HCT116 (cell line): ENCODE measurements at regions not wholly inside any gene's neighbourhood (a gene's known extent, or its start where the extent isn't known, plus 50 kb on each side); places are given as distances from the start of the nearest gene placed in this dataset.

Experiments used
- ATAC-seq: fragments of 200-7000 bp; cut with Tn5 transposase; 2 replicates; pipeline ENCODE4 v1.9.1; 2020; ENCODE audit warnings: mild to moderate bottlenecking, moderate library complexity
- BruUV-seq: library from RNA; stranded (reverse); fragments of 400-500 nt; replicated peaks from 2 replicates; lab custom pipeline; 2021; lab: Mats Ljungman, UMichigan
- CTCF ChIA-PET: fragments of 300-600 bp; sonication (Branson Sonifier 250); formaldehyde crosslinking; loops from one replicate; lab custom pipeline; 2021; ENCODE audit warnings: antibody characterized with exemption; lab: Charles Lee
- POLR2A ChIA-PET: fragments of 300-600, 350-600 bp; sonication (Branson Sonifier 250); formaldehyde crosslinking; loops from one replicate; lab custom pipeline; 2021; ENCODE audit warnings: antibody characterized with exemption; lab: Charles Lee
- RAD21 ChIA-PET, 2 experiments: fragments of 300-600 bp; sonication (Branson Sonifier 250); formaldehyde crosslinking; loops; one replicate each; lab custom pipeline; 2023; ENCODE audit warnings: low total read pairs in 2 of 2; ENCODE audit not compliant: uncharacterized antibody in 2 of 2, unreplicated experiment in 2 of 2, low non-redundant PET in 1 of 2; lab: Charles Lee
- DNase-seq: peaks from one replicate; pipeline ENCODE4 v3.0.0-alpha.2; 2010; ENCODE audit warnings: low read depth, low spot score
- H2AFZ ChIP-seq: fragments of 200-600 bp; shearing (Covaris generic), sonication (generic); 2 replicates; pipeline ENCODE4 v1.6.1; 2017; ENCODE audit warnings: low read depth, mixed run types, mixed read lengths, antibody characterized with exemption, low read length; ENCODE audit not compliant: poor library complexity, severe bottlenecking
- H3K27ac ChIP-seq: 2 replicates; pipeline ENCODE4 v1.5.1; 2012; ENCODE audit warnings: low read depth, low read length
- H3K27me3 ChIP-seq: fragments of 200-600 bp; sonication (generic); 2 replicates; pipeline ENCODE4 v1.6.1; 2016; ENCODE audit warnings: mixed run types, low read length, mixed read lengths; ENCODE audit not compliant: insufficient read depth
- H3K36me3 ChIP-seq, 2 experiments: fragments of 200-500 bp in 1 of 2; fragments of 200-600 bp in 1 of 2; sonication (Bioruptor generic) in 1 of 2; sonication (generic) in 1 of 2; 2 replicates each; pipeline versions ENCODE4 v1.5.1 to v1.6.1; 2014 to 2016; ENCODE audit warnings: low read length in 2 of 2, inconsistent platforms in 1 of 2, mixed read lengths in 1 of 2, mixed run types in 1 of 2; ENCODE audit not compliant: insufficient read depth in 2 of 2, control insufficient read depth in 1 of 2
- H3K4me1 ChIP-seq, 2 experiments: fragments of 200-600 bp in 1 of 2; sonication (generic) in 1 of 2; 2 replicates each; pipeline versions ENCODE4 v1.5.1 to v1.6.1; 2012 to 2017; ENCODE audit warnings: low read length in 2 of 2, inconsistent platforms in 1 of 2, mild to moderate bottlenecking in 1 of 2, mixed read lengths in 1 of 2, mixed run types in 1 of 2, moderate library complexity in 1 of 2; ENCODE audit not compliant: insufficient read depth in 2 of 2, control insufficient read depth in 1 of 2
- H3K4me2 ChIP-seq: fragments of 200-600 bp; sonication (generic); 2 replicates; pipeline ENCODE4 v1.6.1; 2017; ENCODE audit warnings: mixed run types, low read length, mixed read lengths
- H3K4me3 ChIP-seq, 2 experiments: fragments of 200-600 bp in 1 of 2; sonication (generic) in 1 of 2; replicated peaks in 1 of 2; 2 replicates each; pipeline ENCODE4 v1.5.1; 2011 to 2016; ENCODE audit warnings: low read length in 2 of 2, control low read depth in 1 of 2, low read depth in 1 of 2, mild to moderate bottlenecking in 1 of 2, mixed read lengths in 1 of 2, mixed run types in 1 of 2
- H3K79me2 ChIP-seq: fragments of 200-600 bp; sonication (generic); 2 replicates; pipeline ENCODE4 v1.6.1; 2017; ENCODE audit warnings: mild to moderate bottlenecking, mixed run types, low read length, moderate library complexity, mixed read lengths; ENCODE audit not compliant: insufficient read depth
- H3K9ac ChIP-seq: fragments of 200-600 bp; sonication (generic); 2 replicates; pipeline ENCODE4 v1.6.1; 2016; ENCODE audit warnings: low read length, mixed read lengths
- H3K9me2 ChIP-seq: fragments of 200-600 bp; sonication (generic), shearing (Covaris generic); 2 replicates; pipeline ENCODE4 v1.6.1; 2017; ENCODE audit warnings: mixed run types, mild to moderate bottlenecking, moderate library complexity; ENCODE audit not compliant: insufficient read depth
- H3K9me3 ChIP-seq, 2 experiments: fragments of 200-500 bp in 1 of 2; fragments of 200-600 bp in 1 of 2; sonication (Bioruptor generic) in 1 of 2; sonication (generic) in 1 of 2; 2 replicates each; pipeline ENCODE4 v1.6.1; 2014 to 2017; ENCODE audit warnings: low read length in 2 of 2, mixed read lengths in 2 of 2, inconsistent platforms in 1 of 2, low read depth in 1 of 2, mild to moderate bottlenecking in 1 of 2, mixed run types in 1 of 2, moderate library complexity in 1 of 2; ENCODE audit not compliant: control insufficient read depth in 1 of 2, insufficient read depth in 1 of 2
- H4K20me1 ChIP-seq: fragments of 200-600 bp; sonication (generic), shearing (Covaris generic); 2 replicates; pipeline ENCODE4 v1.6.1; 2017; ENCODE audit warnings: mixed run types, mild to moderate bottlenecking, moderate library complexity; ENCODE audit not compliant: insufficient read depth
- ATF3 ChIP-seq: IDR thresholded peaks from 2 replicates; pipeline ENCODE4 v1.6.1; 2012
- EZH2phosphoT487 ChIP-seq: fragments of 200-600 bp; IDR thresholded peaks from 2 replicates; pipeline ENCODE4 v1.6.1; 2018; ENCODE audit warnings: antibody characterized with exemption, borderline replicate concordance
- FOSL1 ChIP-seq: IDR thresholded peaks from 2 replicates; pipeline ENCODE4 v1.6.1; 2012; ENCODE audit warnings: low read depth
- POLR2AphosphoS5 ChIP-seq: IDR thresholded peaks from 2 replicates; pipeline ENCODE4 v1.6.1; 2011; ENCODE audit warnings: mild to moderate bottlenecking, low read depth, low read length, moderate library complexity
- REST ChIP-seq: IDR thresholded peaks from 2 replicates; pipeline ENCODE4 v1.6.1; 2012; ENCODE audit warnings: low read depth
- TCF7L2 ChIP-seq: IDR thresholded peaks from 2 replicates; pipeline ENCODE4 v1.7.0; 2011; ENCODE audit warnings: borderline replicate concordance, inconsistent platforms; ENCODE audit not compliant: insufficient read depth, insufficient read length; ENCODE audit errors: extremely low read depth
- YY1 ChIP-seq: IDR thresholded peaks from 2 replicates; pipeline ENCODE4 v1.6.1; 2011; ENCODE audit warnings: low read length, low read depth, moderate library complexity, mild to moderate bottlenecking; ENCODE audit not compliant: insufficient replicate concordance; ENCODE audit errors: extremely low read depth
- ZBTB33 ChIP-seq: IDR thresholded peaks from 2 replicates; pipeline ENCODE4 v1.6.1; 2011; ENCODE audit warnings: mild to moderate bottlenecking, low read length, moderate library complexity; ENCODE audit not compliant: insufficient replicate concordance; ENCODE audit errors: extremely low read depth
- intact Hi-C: fragments of 100-400 bp; cut with micrococcal nuclease; formaldehyde crosslinking; loops from 2 replicates; pipeline ENCODE4 v1.10.0; 2022

GRCh38 chr2:129174143-129174542, 805.3 kb upstream of the RAB6C start (continued):
- TF ChIP-seq ZBTB33 (no peak), TCF7L2 (no peak), POLR2AphosphoS5 (no peak), YY1 (no peak), FOSL1 (no peak)

GRCh38 chr2:129175051-129175450, 804.4 kb upstream of the RAB6C start:
- BruUV-seq, result no TSS peak
- Histone ChIP-seq H3K4me1 (no peaks in the 10 kb centered on the region), H3K4me2 (no peak overlapping the region), H2AFZ (no peak overlapping the region)
- ChIA-PET CTCF (no interaction called here), POLR2A (no interaction called here)
- DNase-seq, result no peak
- TF ChIP-seq REST (no peak), ATF3 (no peak), ZBTB33 (no peak), EZH2phosphoT487 (no peak)
- TF ChIP-seq, all 23 proteins: peak for 0
- H3K36me3 ChIP-seq, result no peaks in the 10 kb centered on the region
- ATAC-seq, result no peak
- H3K79me2 ChIP-seq, result no peaks in the 10 kb centered on the region
- peaks cover 11% of the 10 kb centered on the region; the same call in 1 of the 2 replicates for H3K27me3 ChIP-seq
- H3K9me3 ChIP-seq, result no peaks in the 10 kb centered on the region
- no peak overlapping the region for H3K4me3 ChIP-seq
- intact Hi-C loops, result no loop called here
- H3K9ac ChIP-seq, result no peak overlapping the region
- H3K27ac ChIP-seq, result no peak overlapping the region
- no peaks in the 10 kb centered on the region for H4K20me1 ChIP-seq
- RAD21 ChIA-PET, result no interaction called here
- no peaks in the 10 kb centered on the region for H3K9me2 ChIP-seq
